Putamen (tissue), 1 donor: ENCODE measurements at regions not wholly inside any gene's neighbourhood (a gene's known extent, or its start where the extent isn't known, plus 50 kb on each side); places are given as distances from the start of the nearest gene placed in this dataset.

Experiments used
- DNase-seq: peaks from one replicate; pipeline ENCODE4 v3.0.0-alpha.2; 2016; ENCODE audit warnings: low spot score

- no peak for DNase-seq
These were observed 1372.2 kb upstream of the TMEFF2 start for GRCh38 chr2:193566886-193567285.

- no peak for DNase-seq
These were observed 1371.5 kb upstream of the TMEFF2 start for GRCh38 chr2:193566276-193566675.

GRCh38 chr2:193562031-193562430 lies 1367.3 kb upstream of the TMEFF2 start:
- no peak for DNase-seq

- no peak for DNase-seq
These were observed 1366.3 kb upstream of the TMEFF2 start for GRCh38 chr2:193561054-193561453.

GRCh38 chr2:193556766-193557470 lies 1362.2 kb upstream of the TMEFF2 start:
- DNase-seq = peak; percentile 63

- no peak for DNase-seq
These were observed 1354.9 kb upstream of the TMEFF2 start for GRCh38 chr2:193549661-193550060.

- no peak for DNase-seq
These were observed 1348.0 kb upstream of the TMEFF2 start for GRCh38 chr2:193542762-193543161.

GRCh38 chr2:193539188-193539587 lies 1344.5 kb upstream of the TMEFF2 start:
- DNase-seq = no peak

GRCh38 chr2:193538061-193538460 lies 1343.3 kb upstream of the TMEFF2 start:
- DNase-seq = no peak

GRCh38 chr2:193537531-193537930 lies 1342.8 kb upstream of the TMEFF2 start:
- no peak for DNase-seq

GRCh38 chr2:193528458-193528857 lies 1333.7 kb upstream of the TMEFF2 start:
- no peak for DNase-seq

GRCh38 chr2:193527146-193527545 lies 1332.4 kb upstream of the TMEFF2 start:
- no peak for DNase-seq

GRCh38 chr2:193523662-193524061 lies 1328.9 kb upstream of the TMEFF2 start:
- no peak for DNase-seq

- no peak for DNase-seq
These were observed 1326.8 kb upstream of the TMEFF2 start for GRCh38 chr2:193521523-193521922.

GRCh38 chr2:193520709-193521458 lies 1326.2 kb upstream of the TMEFF2 start:
- no peak for DNase-seq

GRCh38 chr2:193518041-193518817 lies 1323.5 kb upstream of the TMEFF2 start:
- no peak for DNase-seq

GRCh38 chr2:193517615-193518014 lies 1322.9 kb upstream of the TMEFF2 start:
- DNase-seq = no peak

GRCh38 chr2:193506035-193506434 lies 1311.3 kb upstream of the TMEFF2 start:
- DNase-seq = no peak

GRCh38 chr2:193505620-193506019 lies 1310.9 kb upstream of the TMEFF2 start:
- no peak for DNase-seq

GRCh38 chr2:193502363-193503035 lies 1307.8 kb upstream of the TMEFF2 start:
- DNase-seq = no peak

GRCh38 chr2:193496786-193497185 lies 1302.1 kb upstream of the TMEFF2 start:
- DNase-seq = no peak

- no peak for DNase-seq
These were observed 1287.8 kb upstream of the TMEFF2 start for GRCh38 chr2:193482557-193482956.
